ENCODE measurements at regions not wholly inside any gene's neighbourhood (a gene's known extent, or its start where the extent isn't known, plus 50 kb on each side); places are given as distances from the start of the nearest gene placed in this dataset.

- Histone ChIP-seq H3K27ac (ENCODE audit: low read depth, low read length) (no peak overlapping the region), H3K27me3 (ENCODE audit: insufficient read depth, low read length) (0 out of 2 replicates have a peak, but pooled peaks cover 4% of the 10 kb centered on the region), H3K36me3 (ENCODE audit: insufficient read depth, low read length) (no peaks in the 10 kb centered on the region), H3K79me2 (ENCODE audit: control insufficient read depth, insufficient read depth, low read length, unreplicated experiment) (no peaks in the 10 kb centered on the region), H3K4me1 (ENCODE audit: control insufficient read depth, insufficient read depth, low read length, unreplicated experiment) (peaks cover 22% of the 10 kb centered on the region), H3K4me3 (ENCODE audit: low read depth, low read length) (no peak overlapping the region), H2AFZ (ENCODE audit: low read length, unreplicated experiment) (peak overlapping the region; percentile 41)
Measured at GRCh38 chr16:65418435-65418834, 296.6 kb upstream of the CDH11 start.

- H3K27ac ChIP-seq (ENCODE audit: low read depth, low read length), result no peak overlapping the region
- H3K4me3 ChIP-seq (ENCODE audit: low read depth, low read length), result no peak overlapping the region
- H3K4me1 ChIP-seq (ENCODE audit: control insufficient read depth, insufficient read depth, low read length, unreplicated experiment), result peaks cover 34% of the 10 kb centered on the region
- H2AFZ ChIP-seq (ENCODE audit: low read length, unreplicated experiment), result no peak overlapping the region
- H3K27me3 ChIP-seq (ENCODE audit: insufficient read depth, low read length), result no peaks in the 10 kb centered on the region
- no peaks in the 10 kb centered on the region for H3K79me2 ChIP-seq (ENCODE audit: control insufficient read depth, insufficient read depth, low read length, unreplicated experiment)
- no peaks in the 10 kb centered on the region for H3K36me3 ChIP-seq (ENCODE audit: insufficient read depth, low read length)
Measured at GRCh38 chr16:65415460-65415859, 293.6 kb upstream of the CDH11 start.

- no peak overlapping the region for H2AFZ ChIP-seq (ENCODE audit: low read length, unreplicated experiment)
- H3K4me1 ChIP-seq (ENCODE audit: control insufficient read depth, insufficient read depth, low read length, unreplicated experiment), result peaks cover 44% of the 10 kb centered on the region
Measured at GRCh38 chr16:65414284-65414984, 292.6 kb upstream of the CDH11 start.

GRCh38 chr16:65413861-65414260 lies 292.0 kb upstream of the CDH11 start:
- Histone ChIP-seq H2AFZ (ENCODE audit: low read length, unreplicated experiment) (no peak overlapping the region), H3K36me3 (ENCODE audit: insufficient read depth, low read length) (no peaks in the 10 kb centered on the region), H3K4me3 (ENCODE audit: low read depth, low read length) (peak overlapping the region; percentile 43; the same call in 1 of the 2 replicates), H3K27me3 (ENCODE audit: insufficient read depth, low read length) (no peaks in the 10 kb centered on the region), H3K4me1 (ENCODE audit: control insufficient read depth, insufficient read depth, low read length, unreplicated experiment) (peaks cover 47% of the 10 kb centered on the region), H3K79me2 (ENCODE audit: control insufficient read depth, insufficient read depth, low read length, unreplicated experiment) (no peaks in the 10 kb centered on the region), H3K27ac (ENCODE audit: low read depth, low read length) (peak overlapping the region; percentile 16; the same call in 1 of the 2 replicates)

More at GRCh38 chr16:65414284-65414984, 292.6 kb upstream of the CDH11 start:
- Histone ChIP-seq H3K79me2 (ENCODE audit: control insufficient read depth, insufficient read depth, low read length, unreplicated experiment) (no peaks in the 10 kb centered on the region), H3K27ac (ENCODE audit: low read depth, low read length) (peak overlapping the region; percentile 16; the same call in 1 of the 2 replicates), H3K27me3 (ENCODE audit: insufficient read depth, low read length) (no peaks in the 10 kb centered on the region), H3K4me3 (ENCODE audit: low read depth, low read length) (peak overlapping the region; percentile 43; the same call in 1 of the 2 replicates), H3K36me3 (ENCODE audit: insufficient read depth, low read length) (no peaks in the 10 kb centered on the region)

- Histone ChIP-seq H3K79me2 (ENCODE audit: control insufficient read depth, insufficient read depth, low read length, unreplicated experiment) (no peaks in the 10 kb centered on the region), H3K36me3 (ENCODE audit: insufficient read depth, low read length) (no peaks in the 10 kb centered on the region), H3K4me3 (ENCODE audit: low read depth, low read length) (no peak overlapping the region), H3K27me3 (ENCODE audit: insufficient read depth, low read length) (no peaks in the 10 kb centered on the region), H3K27ac (ENCODE audit: low read depth, low read length) (no peak overlapping the region), H3K4me1 (ENCODE audit: control insufficient read depth, insufficient read depth, low read length, unreplicated experiment) (peaks cover 47% of the 10 kb centered on the region), H2AFZ (ENCODE audit: low read length, unreplicated experiment) (no peak overlapping the region)
Measured at GRCh38 chr16:65410801-65411200, 288.9 kb upstream of the CDH11 start.

- Histone ChIP-seq H3K4me1 (ENCODE audit: control insufficient read depth, insufficient read depth, low read length, unreplicated experiment) (peaks cover 37% of the 10 kb centered on the region), H2AFZ (ENCODE audit: low read length, unreplicated experiment) (no peak overlapping the region), H3K27me3 (ENCODE audit: insufficient read depth, low read length) (no peaks in the 10 kb centered on the region), H3K79me2 (ENCODE audit: control insufficient read depth, insufficient read depth, low read length, unreplicated experiment) (no peaks in the 10 kb centered on the region), H3K27ac (ENCODE audit: low read depth, low read length) (no peak overlapping the region), H3K4me3 (ENCODE audit: low read depth, low read length) (no peak overlapping the region), H3K36me3 (ENCODE audit: insufficient read depth, low read length) (no peaks in the 10 kb centered on the region)
Measured at GRCh38 chr16:65409510-65409909, 287.6 kb upstream of the CDH11 start.

- no peak overlapping the region for H2AFZ ChIP-seq (ENCODE audit: low read length, unreplicated experiment)
- H3K36me3 ChIP-seq (ENCODE audit: insufficient read depth, low read length), result no peaks in the 10 kb centered on the region
- no peaks in the 10 kb centered on the region for H3K79me2 ChIP-seq (ENCODE audit: control insufficient read depth, insufficient read depth, low read length, unreplicated experiment)
- H3K27ac ChIP-seq (ENCODE audit: low read depth, low read length), result no peak overlapping the region
- no peaks in the 10 kb centered on the region for H3K27me3 ChIP-seq (ENCODE audit: insufficient read depth, low read length)
- peaks cover 19% of the 10 kb centered on the region for H3K4me1 ChIP-seq (ENCODE audit: control insufficient read depth, insufficient read depth, low read length, unreplicated experiment)
- no peak overlapping the region for H3K4me3 ChIP-seq (ENCODE audit: low read depth, low read length)
Measured at GRCh38 chr16:65406933-65407332, 285.1 kb upstream of the CDH11 start.

- Histone ChIP-seq H3K27ac (ENCODE audit: low read depth, low read length) (no peak overlapping the region), H3K4me3 (ENCODE audit: low read depth, low read length) (no peak overlapping the region), H3K36me3 (ENCODE audit: insufficient read depth, low read length) (no peaks in the 10 kb centered on the region), H3K4me1 (ENCODE audit: control insufficient read depth, insufficient read depth, low read length, unreplicated experiment) (peaks cover 19% of the 10 kb centered on the region), H2AFZ (ENCODE audit: low read length, unreplicated experiment) (no peak overlapping the region), H3K79me2 (ENCODE audit: control insufficient read depth, insufficient read depth, low read length, unreplicated experiment) (no peaks in the 10 kb centered on the region), H3K27me3 (ENCODE audit: insufficient read depth, low read length) (no peaks in the 10 kb centered on the region)
Measured at GRCh38 chr16:65406116-65406515, 284.3 kb upstream of the CDH11 start.

- Histone ChIP-seq H2AFZ (ENCODE audit: low read length, unreplicated experiment) (no peak overlapping the region), H3K4me3 (ENCODE audit: low read depth, low read length) (no peak overlapping the region), H3K4me1 (ENCODE audit: control insufficient read depth, insufficient read depth, low read length, unreplicated experiment) (no peaks in the 10 kb centered on the region), H3K36me3 (ENCODE audit: insufficient read depth, low read length) (no peaks in the 10 kb centered on the region), H3K27ac (ENCODE audit: low read depth, low read length) (no peak overlapping the region), H3K79me2 (ENCODE audit: control insufficient read depth, insufficient read depth, low read length, unreplicated experiment) (no peaks in the 10 kb centered on the region), H3K27me3 (ENCODE audit: insufficient read depth, low read length) (no peaks in the 10 kb centered on the region)
Measured at GRCh38 chr16:65394281-65394680, 272.4 kb upstream of the CDH11 start.

GRCh38 chr16:65392806-65393565 lies 271.1 kb upstream of the CDH11 start:
- no peaks in the 10 kb centered on the region for H3K4me1 ChIP-seq (ENCODE audit: control insufficient read depth, insufficient read depth, low read length, unreplicated experiment)
- H3K36me3 ChIP-seq (ENCODE audit: insufficient read depth, low read length), result no peaks in the 10 kb centered on the region
- H2AFZ ChIP-seq (ENCODE audit: low read length, unreplicated experiment), result no peak overlapping the region
- H3K4me3 ChIP-seq (ENCODE audit: low read depth, low read length), result no peak overlapping the region
- no peaks in the 10 kb centered on the region for H3K79me2 ChIP-seq (ENCODE audit: control insufficient read depth, insufficient read depth, low read length, unreplicated experiment)
- H3K27me3 ChIP-seq (ENCODE audit: insufficient read depth, low read length), result no peaks in the 10 kb centered on the region
- no peak overlapping the region for H3K27ac ChIP-seq (ENCODE audit: low read depth, low read length)

GRCh38 chr16:65388592-65388991 lies 266.7 kb upstream of the CDH11 start:
- Histone ChIP-seq H3K4me1 (ENCODE audit: control insufficient read depth, insufficient read depth, low read length, unreplicated experiment) (no peaks in the 10 kb centered on the region), H3K79me2 (ENCODE audit: control insufficient read depth, insufficient read depth, low read length, unreplicated experiment) (no peaks in the 10 kb centered on the region), H2AFZ (ENCODE audit: low read length, unreplicated experiment) (no peak overlapping the region), H3K27ac (ENCODE audit: low read depth, low read length) (peak overlapping the region; percentile 39; the same call in 1 of the 2 replicates), H3K4me3 (ENCODE audit: low read depth, low read length) (no peak overlapping the region), H3K27me3 (ENCODE audit: insufficient read depth, low read length) (no peaks in the 10 kb centered on the region), H3K36me3 (ENCODE audit: insufficient read depth, low read length) (no peaks in the 10 kb centered on the region)
